ENCODE measurements at regions not wholly inside any gene's neighbourhood (a gene's known extent, or its start where the extent isn't known, plus 50 kb on each side); places are given as distances from the start of the nearest gene placed in this dataset.

DNA sequence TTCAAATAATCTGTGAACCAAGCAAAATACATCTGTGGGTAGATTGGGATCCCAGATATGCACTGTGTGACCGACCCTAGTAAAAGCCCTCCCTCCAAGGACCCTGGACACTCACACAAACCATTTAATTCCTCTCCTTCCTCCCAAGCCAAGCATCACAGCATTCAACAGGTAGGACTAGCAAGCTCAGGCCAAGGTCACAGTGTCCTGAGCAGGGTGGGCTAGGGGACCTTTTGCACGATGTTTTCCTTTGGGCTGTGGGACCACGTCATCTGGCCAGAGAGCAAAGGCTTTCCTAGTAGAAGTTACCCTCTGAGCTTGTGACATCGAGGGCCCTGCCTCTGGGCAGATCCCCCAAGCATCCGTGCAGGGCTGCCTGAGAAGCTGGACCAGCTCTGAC, 297.6 kb upstream of the ZNF507 start:
- DNase-seq (ENCODE audit: low spot score), result no peak
- no peaks in the 10 kb centered on the region for H3K4me1 ChIP-seq (ENCODE audit: control insufficient read depth in 4 of 4, insufficient read depth in 4 of 4, low read length in 3 of 4)
- no peaks in the 10 kb centered on the region for H3K9me3 ChIP-seq (ENCODE audit: control insufficient read depth in 4 of 4, low read length in 3 of 4)
- no peak overlapping the region for H3K9ac ChIP-seq (ENCODE audit: low read depth in 1 of 2, low read length in 2 of 2)
- WGBS, result 57% methylated on average over 5 of the region's 5 CpGs
- H3K36me3 ChIP-seq (ENCODE audit: control insufficient read depth in 4 of 4, insufficient read depth in 3 of 4, low read depth in 1 of 4, low read length in 3 of 4), result no peaks in the 10 kb centered on the region
- H3K4me3 ChIP-seq (ENCODE audit: low read depth in 1 of 3, low read length in 3 of 3), result no peak overlapping the region
- TF ChIP-seq FOXA1 (IDR thresholded peaks at IDR 0.05) (no peak), FOXA2 (IDR thresholded peaks at IDR 0.05) (no peak), NR2F2 (IDR thresholded peaks at IDR 0.05) (no peak), EGR1 (IDR thresholded peaks at IDR 0.05; ENCODE audit: low read depth in 2 of 2) (no peak), HNF4A (conservative IDR thresholded peaks at IDR 0.05) (no peak), RXRA (IDR thresholded peaks at IDR 0.05) (no peak)
- TF ChIP-seq, protein P1, sequence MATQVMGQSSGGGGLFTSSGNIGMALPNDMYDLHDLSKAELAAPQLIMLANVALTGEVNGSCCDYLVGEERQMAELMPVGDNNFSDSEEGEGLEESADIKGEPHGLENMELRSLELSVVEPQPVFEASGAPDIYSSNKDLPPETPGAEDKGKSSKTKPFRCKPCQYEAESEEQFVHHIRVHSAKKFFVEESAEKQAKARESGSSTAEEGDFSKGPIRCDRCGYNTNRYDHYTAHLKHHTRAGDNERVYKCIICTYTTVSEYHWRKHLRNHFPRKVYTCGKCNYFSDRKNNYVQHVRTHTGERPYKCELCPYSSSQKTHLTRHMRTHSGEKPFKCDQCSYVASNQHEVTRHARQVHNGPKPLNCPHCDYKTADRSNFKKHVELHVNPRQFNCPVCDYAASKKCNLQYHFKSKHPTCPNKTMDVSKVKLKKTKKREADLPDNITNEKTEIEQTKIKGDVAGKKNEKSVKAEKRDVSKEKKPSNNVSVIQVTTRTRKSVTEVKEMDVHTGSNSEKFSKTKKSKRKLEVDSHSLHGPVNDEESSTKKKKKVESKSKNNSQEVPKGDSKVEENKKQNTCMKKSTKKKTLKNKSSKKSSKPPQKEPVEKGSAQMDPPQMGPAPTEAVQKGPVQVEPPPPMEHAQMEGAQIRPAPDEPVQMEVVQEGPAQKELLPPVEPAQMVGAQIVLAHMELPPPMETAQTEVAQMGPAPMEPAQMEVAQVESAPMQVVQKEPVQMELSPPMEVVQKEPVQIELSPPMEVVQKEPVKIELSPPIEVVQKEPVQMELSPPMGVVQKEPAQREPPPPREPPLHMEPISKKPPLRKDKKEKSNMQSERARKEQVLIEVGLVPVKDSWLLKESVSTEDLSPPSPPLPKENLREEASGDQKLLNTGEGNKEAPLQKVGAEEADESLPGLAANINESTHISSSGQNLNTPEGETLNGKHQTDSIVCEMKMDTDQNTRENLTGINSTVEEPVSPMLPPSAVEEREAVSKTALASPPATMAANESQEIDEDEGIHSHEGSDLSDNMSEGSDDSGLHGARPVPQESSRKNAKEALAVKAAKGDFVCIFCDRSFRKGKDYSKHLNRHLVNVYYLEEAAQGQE (IDR thresholded peaks at IDR 0.05), result no peak
- TF ChIP-seq, protein P2, sequence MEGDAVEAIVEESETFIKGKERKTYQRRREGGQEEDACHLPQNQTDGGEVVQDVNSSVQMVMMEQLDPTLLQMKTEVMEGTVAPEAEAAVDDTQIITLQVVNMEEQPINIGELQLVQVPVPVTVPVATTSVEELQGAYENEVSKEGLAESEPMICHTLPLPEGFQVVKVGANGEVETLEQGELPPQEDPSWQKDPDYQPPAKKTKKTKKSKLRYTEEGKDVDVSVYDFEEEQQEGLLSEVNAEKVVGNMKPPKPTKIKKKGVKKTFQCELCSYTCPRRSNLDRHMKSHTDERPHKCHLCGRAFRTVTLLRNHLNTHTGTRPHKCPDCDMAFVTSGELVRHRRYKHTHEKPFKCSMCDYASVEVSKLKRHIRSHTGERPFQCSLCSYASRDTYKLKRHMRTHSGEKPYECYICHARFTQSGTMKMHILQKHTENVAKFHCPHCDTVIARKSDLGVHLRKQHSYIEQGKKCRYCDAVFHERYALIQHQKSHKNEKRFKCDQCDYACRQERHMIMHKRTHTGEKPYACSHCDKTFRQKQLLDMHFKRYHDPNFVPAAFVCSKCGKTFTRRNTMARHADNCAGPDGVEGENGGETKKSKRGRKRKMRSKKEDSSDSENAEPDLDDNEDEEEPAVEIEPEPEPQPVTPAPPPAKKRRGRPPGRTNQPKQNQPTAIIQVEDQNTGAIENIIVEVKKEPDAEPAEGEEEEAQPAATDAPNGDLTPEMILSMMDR (IDR thresholded peaks at IDR 0.05; ENCODE audit: low read depth, low read length, missing input control), result no peak
- TF ChIP-seq, protein P3, sequence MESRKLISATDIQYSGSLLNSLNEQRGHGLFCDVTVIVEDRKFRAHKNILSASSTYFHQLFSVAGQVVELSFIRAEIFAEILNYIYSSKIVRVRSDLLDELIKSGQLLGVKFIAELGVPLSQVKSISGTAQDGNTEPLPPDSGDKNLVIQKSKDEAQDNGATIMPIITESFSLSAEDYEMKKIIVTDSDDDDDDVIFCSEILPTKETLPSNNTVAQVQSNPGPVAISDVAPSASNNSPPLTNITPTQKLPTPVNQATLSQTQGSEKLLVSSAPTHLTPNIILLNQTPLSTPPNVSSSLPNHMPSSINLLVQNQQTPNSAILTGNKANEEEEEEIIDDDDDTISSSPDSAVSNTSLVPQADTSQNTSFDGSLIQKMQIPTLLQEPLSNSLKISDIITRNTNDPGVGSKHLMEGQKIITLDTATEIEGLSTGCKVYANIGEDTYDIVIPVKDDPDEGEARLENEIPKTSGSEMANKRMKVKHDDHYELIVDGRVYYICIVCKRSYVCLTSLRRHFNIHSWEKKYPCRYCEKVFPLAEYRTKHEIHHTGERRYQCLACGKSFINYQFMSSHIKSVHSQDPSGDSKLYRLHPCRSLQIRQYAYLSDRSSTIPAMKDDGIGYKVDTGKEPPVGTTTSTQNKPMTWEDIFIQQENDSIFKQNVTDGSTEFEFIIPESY (IDR thresholded peaks at IDR 0.05), result no peak
- peaks cover 0 to 13% (median 4%) of the 10 kb centered on the region in 4 donors for H3K27me3 ChIP-seq (ENCODE audit: control insufficient read depth in 4 of 4, insufficient read depth in 4 of 4, low read length in 3 of 4)
- no peak overlapping the region for H3K27ac ChIP-seq (ENCODE audit: low read depth in 1 of 2, low read length in 2 of 2)

DNA sequence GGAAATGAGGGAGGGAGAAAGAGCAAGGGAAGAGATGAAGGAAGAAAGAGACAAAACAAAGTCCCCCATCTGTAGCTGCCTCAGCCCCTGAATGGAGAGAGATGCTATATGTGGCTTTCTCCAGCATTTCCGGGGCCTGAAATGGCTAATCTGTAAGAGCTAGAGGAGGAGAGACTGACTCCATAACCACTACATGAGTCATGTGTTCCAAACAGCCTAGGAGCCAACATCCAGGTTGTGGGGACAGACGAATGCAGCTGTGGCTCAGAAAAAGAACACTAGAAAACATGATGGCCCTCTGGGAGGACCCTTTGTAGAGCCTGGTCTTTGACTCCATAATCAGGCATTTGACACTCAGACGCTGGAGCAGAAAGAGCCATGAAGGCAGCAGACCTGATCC, 292.0 kb upstream of the ZNF507 start:
- Histone ChIP-seq H3K27me3 (ENCODE audit: control insufficient read depth in 4 of 4, insufficient read depth in 4 of 4, low read length in 3 of 4) (no peaks in the 10 kb centered on the region), H3K9ac (ENCODE audit: low read depth in 1 of 2, low read length in 2 of 2) (no peak overlapping the region), H3K4me1 (ENCODE audit: control insufficient read depth in 4 of 4, insufficient read depth in 4 of 4, low read length in 3 of 4) (no peaks in the 10 kb centered on the region), H3K27ac (ENCODE audit: low read depth in 1 of 2, low read length in 2 of 2) (no peak overlapping the region), H3K9me3 (ENCODE audit: control insufficient read depth in 4 of 4, low read length in 3 of 4) (peaks cover 0 to under 1% (median 0%) of the 10 kb centered on the region in 4 donors), H3K36me3 (ENCODE audit: control insufficient read depth in 4 of 4, insufficient read depth in 3 of 4, low read depth in 1 of 4, low read length in 3 of 4) (no peaks in the 10 kb centered on the region), H3K4me3 (ENCODE audit: low read depth in 1 of 3, low read length in 3 of 3) (no peak overlapping the region)
- TF ChIP-seq TAF1 (conservative IDR thresholded peaks at IDR 0.05) (no peak), FOXA2 (IDR thresholded peaks at IDR 0.05) (no peak), GABPA (IDR thresholded peaks at IDR 0.05 in 1 of 2, conservative IDR thresholded peaks at IDR 0.05 in 1 of 2) (no peak)
- no peak for DNase-seq (ENCODE audit: low spot score)
- 68% methylated on average over 3 of the region's 3 CpGs for whole genome bisulfite sequencing

DNA sequence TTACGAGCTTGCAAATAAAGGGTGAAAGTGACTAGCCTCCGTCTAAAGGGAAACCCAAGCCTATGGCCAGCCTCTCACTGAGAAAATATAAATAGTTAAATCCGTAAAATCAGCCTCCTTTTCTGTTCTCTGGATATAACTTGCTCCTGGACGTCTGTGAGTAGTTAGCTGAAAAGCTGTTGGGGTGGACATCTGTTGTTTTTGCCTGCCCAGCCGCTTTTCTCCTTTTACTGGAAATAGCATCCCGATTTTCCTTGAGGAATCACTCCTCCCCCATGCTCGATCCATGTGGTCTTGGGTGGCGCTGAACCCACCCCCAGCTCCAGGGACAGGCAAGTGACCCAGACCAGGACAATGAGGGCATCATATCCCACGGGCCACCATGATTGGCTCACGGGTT, 291.5 kb upstream of the ZNF507 start:
- H3K36me3 ChIP-seq (ENCODE audit: control insufficient read depth in 4 of 4, insufficient read depth in 3 of 4, low read depth in 1 of 4, low read length in 3 of 4), result no peaks in the 10 kb centered on the region
- no peaks in the 10 kb centered on the region for H3K27me3 ChIP-seq (ENCODE audit: control insufficient read depth in 4 of 4, insufficient read depth in 4 of 4, low read length in 3 of 4)
- no peak overlapping the region for H3K27ac ChIP-seq (ENCODE audit: low read depth in 1 of 2, low read length in 2 of 2)
- no peaks in the 10 kb centered on the region for H3K4me1 ChIP-seq (ENCODE audit: control insufficient read depth in 4 of 4, insufficient read depth in 4 of 4, low read length in 3 of 4)
- no peak overlapping the region for H3K4me3 ChIP-seq (ENCODE audit: low read depth in 1 of 3, low read length in 3 of 3)
- H3K9me3 ChIP-seq (ENCODE audit: control insufficient read depth in 4 of 4, low read length in 3 of 4), result peaks cover 0 to 3% (median 0%) of the 10 kb centered on the region in 4 donors
- no peak overlapping the region for H3K9ac ChIP-seq (ENCODE audit: low read depth in 1 of 2, low read length in 2 of 2)
- no peak for DNase-seq (ENCODE audit: low spot score)
- 73% methylated on average over 10 of the region's 10 CpGs for WGBS
- no peak for TF ChIP-seq GABPA (IDR thresholded peaks at IDR 0.05 in 1 of 2, conservative IDR thresholded peaks at IDR 0.05 in 1 of 2)
- TF ChIP-seq, protein P3 (IDR thresholded peaks at IDR 0.05), result no peak
- TF ChIP-seq HNF4A (conservative IDR thresholded peaks at IDR 0.05), result no peak
- TF ChIP-seq RAD21 (IDR thresholded peaks at IDR 0.05), result no peak
- TF ChIP-seq EGR1 (IDR thresholded peaks at IDR 0.05; ENCODE audit: low read depth in 2 of 2), result no peak
- TF ChIP-seq SP1 (IDR thresholded peaks at IDR 0.05), result no peak
- TF ChIP-seq HNF4G (IDR thresholded peaks at IDR 0.05), result no peak
- TF ChIP-seq, protein P4, sequence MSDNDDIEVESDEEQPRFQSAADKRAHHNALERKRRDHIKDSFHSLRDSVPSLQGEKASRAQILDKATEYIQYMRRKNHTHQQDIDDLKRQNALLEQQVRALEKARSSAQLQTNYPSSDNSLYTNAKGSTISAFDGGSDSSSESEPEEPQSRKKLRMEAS (IDR thresholded peaks at IDR 0.05), result no peak
